BE2C (cell line): ENCODE measurements at regions not wholly inside any gene's neighbourhood (a gene's known extent, or its start where the extent isn't known, plus 50 kb on each side); places are given as distances from the start of the nearest gene placed in this dataset.

ENCODE experiments used
- DNase-seq: peaks from one replicate; pipeline ENCODE4 v3.0.0-alpha.2; 2020
- H3K27me3 ChIP-seq: fragments of 250-450 bp; sonication (Bioruptor Pico); 2 replicates; pipeline ENCODE4 v1.5.1; 2020; ENCODE audit warnings: mild to moderate bottlenecking
- H3K36me3 ChIP-seq: fragments of 250-450 bp; sonication (Bioruptor Pico); 2 replicates; pipeline ENCODE4 v1.5.1; 2020; ENCODE audit warnings: mild to moderate bottlenecking
- H3K4me1 ChIP-seq: fragments of 250-450 bp; sonication (Bioruptor Pico); 2 replicates; pipeline ENCODE4 v1.5.1; 2020
- H3K4me3 ChIP-seq: 2 replicates; pipeline ENCODE4 v1.5.1; 2011; ENCODE audit warnings: low read depth, low read length
- H3K9me3 ChIP-seq: fragments of 250-450 bp; sonication (Bioruptor Pico); 2 replicates; pipeline ENCODE4 v1.5.1; 2020
- TF ChIP-seq, protein P1 (sequence below): IDR thresholded peaks from 2 replicates; pipeline ENCODE4 v1.5.1; 2012; ENCODE audit warnings: mild to moderate bottlenecking, low read depth, low read length

- Histone ChIP-seq H3K9me3 (no peaks in the 10 kb centered on the region), H3K4me3 (no peak overlapping the region), H3K27me3 (no peaks in the 10 kb centered on the region), H3K4me1 (no peaks in the 10 kb centered on the region), H3K36me3 (no peaks in the 10 kb centered on the region)
- no peak for DNase-seq
- TF ChIP-seq, protein P1, sequence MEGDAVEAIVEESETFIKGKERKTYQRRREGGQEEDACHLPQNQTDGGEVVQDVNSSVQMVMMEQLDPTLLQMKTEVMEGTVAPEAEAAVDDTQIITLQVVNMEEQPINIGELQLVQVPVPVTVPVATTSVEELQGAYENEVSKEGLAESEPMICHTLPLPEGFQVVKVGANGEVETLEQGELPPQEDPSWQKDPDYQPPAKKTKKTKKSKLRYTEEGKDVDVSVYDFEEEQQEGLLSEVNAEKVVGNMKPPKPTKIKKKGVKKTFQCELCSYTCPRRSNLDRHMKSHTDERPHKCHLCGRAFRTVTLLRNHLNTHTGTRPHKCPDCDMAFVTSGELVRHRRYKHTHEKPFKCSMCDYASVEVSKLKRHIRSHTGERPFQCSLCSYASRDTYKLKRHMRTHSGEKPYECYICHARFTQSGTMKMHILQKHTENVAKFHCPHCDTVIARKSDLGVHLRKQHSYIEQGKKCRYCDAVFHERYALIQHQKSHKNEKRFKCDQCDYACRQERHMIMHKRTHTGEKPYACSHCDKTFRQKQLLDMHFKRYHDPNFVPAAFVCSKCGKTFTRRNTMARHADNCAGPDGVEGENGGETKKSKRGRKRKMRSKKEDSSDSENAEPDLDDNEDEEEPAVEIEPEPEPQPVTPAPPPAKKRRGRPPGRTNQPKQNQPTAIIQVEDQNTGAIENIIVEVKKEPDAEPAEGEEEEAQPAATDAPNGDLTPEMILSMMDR: no peak
Measured at GRCh38 chrX:7580127-7580526, 262.8 kb upstream of the VCX start.

DNA sequence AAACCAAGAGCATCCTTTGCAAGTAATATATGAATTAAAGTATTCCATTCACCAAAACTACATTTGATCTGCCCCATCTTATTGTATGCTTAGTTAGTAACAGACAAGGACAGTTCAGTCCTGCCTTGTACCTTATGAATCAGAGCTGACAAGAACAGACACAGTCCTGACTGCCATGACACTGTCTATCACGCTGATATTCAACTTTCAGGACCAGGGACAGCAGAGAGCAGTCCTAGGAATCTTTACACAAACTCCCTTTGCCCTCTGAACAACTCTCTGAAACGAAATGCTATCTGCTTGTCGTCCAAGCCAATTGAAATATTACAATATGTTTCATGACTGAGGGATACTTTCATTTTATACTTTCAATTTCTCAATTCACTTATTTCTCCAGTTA lies 268.6 kb upstream of the VCX start:
- no peak for DNase-seq
- TF ChIP-seq, protein P1: no peak
- Histone ChIP-seq H3K27me3 (no peaks in the 10 kb centered on the region), H3K4me3 (no peak overlapping the region), H3K9me3 (no peaks in the 10 kb centered on the region), H3K36me3 (no peaks in the 10 kb centered on the region), H3K4me1 (no peaks in the 10 kb centered on the region)

DNA sequence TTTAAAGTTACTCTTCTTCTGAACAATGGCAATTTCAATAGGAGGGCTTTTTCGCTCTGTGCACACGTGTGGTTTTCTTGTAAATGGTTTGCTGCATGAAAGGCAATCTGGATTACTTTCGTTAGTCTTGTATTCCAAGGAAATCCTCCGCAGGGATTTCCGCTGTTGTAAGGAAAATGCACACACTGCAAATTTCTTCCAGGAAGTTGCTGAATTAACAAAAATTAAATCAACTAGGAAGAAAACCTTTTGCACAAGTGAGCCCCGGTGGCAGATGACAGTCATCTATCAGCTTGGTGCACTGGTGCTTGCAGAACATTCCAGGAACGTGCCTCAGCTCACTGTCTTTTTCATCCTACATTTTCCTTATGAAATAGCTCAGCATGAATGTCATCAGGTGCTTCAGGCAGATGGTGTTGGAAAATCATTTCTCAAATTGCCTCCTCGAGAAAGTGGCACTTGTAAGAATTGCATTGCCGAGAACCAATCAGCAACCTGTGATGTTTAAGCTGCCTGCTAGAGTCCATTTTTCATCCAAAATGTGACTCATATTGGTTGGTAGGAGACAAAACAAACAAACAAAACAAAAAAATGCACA lies 272.4 kb upstream of the VCX start:
- H3K4me1 ChIP-seq: no peaks in the 10 kb centered on the region
- no peaks in the 10 kb centered on the region for H3K36me3 ChIP-seq
- TF ChIP-seq, protein P1: no peak
- H3K4me3 ChIP-seq: no peak overlapping the region
- no peaks in the 10 kb centered on the region for H3K27me3 ChIP-seq
- DNase-seq: no peak
- no peaks in the 10 kb centered on the region for H3K9me3 ChIP-seq

- H3K27me3 ChIP-seq: no peaks in the 10 kb centered on the region
- no peaks in the 10 kb centered on the region for H3K4me1 ChIP-seq
- TF ChIP-seq, protein P1: no peak
- no peaks in the 10 kb centered on the region for H3K9me3 ChIP-seq
- no peak overlapping the region for H3K4me3 ChIP-seq
- no peaks in the 10 kb centered on the region for H3K36me3 ChIP-seq
- no peak for DNase-seq
Measured at GRCh38 chrX:7568597-7568996, 274.4 kb upstream of the VCX start.

GRCh38 chrX:7568130-7568529 lies 274.8 kb upstream of the VCX start:
- H3K4me1 ChIP-seq: no peaks in the 10 kb centered on the region
- H3K4me3 ChIP-seq: no peak overlapping the region
- H3K9me3 ChIP-seq: no peaks in the 10 kb centered on the region
- no peaks in the 10 kb centered on the region for H3K36me3 ChIP-seq
- TF ChIP-seq, protein P1: no peak
- H3K27me3 ChIP-seq: no peaks in the 10 kb centered on the region
- DNase-seq: no peak

DNA sequence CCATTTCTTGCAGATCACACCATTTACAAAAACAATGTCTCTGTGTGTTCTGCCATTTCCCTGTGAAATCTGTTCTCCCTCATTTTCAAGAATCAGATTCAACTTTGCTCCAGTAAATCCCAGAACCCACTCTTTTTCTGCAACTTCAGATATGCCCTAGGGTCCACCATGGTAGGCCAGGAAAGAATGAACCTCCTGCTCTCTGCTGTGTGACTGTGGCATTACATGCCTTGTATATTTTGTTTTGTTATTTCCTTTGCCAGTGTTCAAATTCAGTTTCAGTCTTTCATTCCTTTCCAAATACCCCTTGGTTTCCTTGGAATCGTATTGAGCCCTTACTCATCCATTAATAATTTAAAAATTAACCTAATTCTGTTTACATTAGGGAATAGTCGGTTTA lies 290.2 kb upstream of the VCX start:
- H3K9me3 ChIP-seq: no peaks in the 10 kb centered on the region
- no peak for DNase-seq
- H3K27me3 ChIP-seq: no peaks in the 10 kb centered on the region
- no peak overlapping the region for H3K4me3 ChIP-seq
- TF ChIP-seq, protein P1: no peak
- no peaks in the 10 kb centered on the region for H3K4me1 ChIP-seq
- no peaks in the 10 kb centered on the region for H3K36me3 ChIP-seq
